H1 (cell line): ENCODE measurements at regions not wholly inside any gene's neighbourhood (a gene's known extent, or its start where the extent isn't known, plus 50 kb on each side); places are given as distances from the start of the nearest gene placed in this dataset.

Source experiments
- CTCF ChIA-PET: fragments of 300-600 bp; sonication (Branson Sonifier 250); formaldehyde crosslinking; loops from one replicate; lab custom pipeline; 2021; ENCODE audit not compliant: partially characterized antibody; lab: Charles Lee
- POLR2A ChIA-PET: fragments of 300-600 bp; sonication (Branson Sonifier 250); formaldehyde crosslinking; loops from one replicate; lab custom pipeline; 2021; ENCODE audit warnings: inconsistent platforms; ENCODE audit not compliant: partially characterized antibody; lab: Charles Lee
- DNase-seq, 2 experiments: peaks; one replicate each; pipeline versions ENCODE4 v3.0.0 to v3.0.0-alpha.2; 2010 to 2022; ENCODE audit warnings: low spot score in 2 of 2, low read depth in 1 of 2, mixed read lengths in 1 of 2
- FAIRE-seq: peaks from 2 replicates; lab custom pipeline; 2011; peaks lifted over from hg19 to GRCh38; lab: Jason Lieb, UNC
- H2AFZ ChIP-seq: 2 replicates; pipeline ENCODE4 v1.8.1; 2012; ENCODE audit warnings: low read length, inconsistent platforms
- H2AK5ac ChIP-seq: 2 replicates; pipeline ENCODE4 v1.6.1; 2013; ENCODE audit warnings: low read depth, low read length
- H2BK120ac ChIP-seq: replicated peaks from 2 replicates; pipeline ENCODE3; 2013; ENCODE audit warnings: low read depth, low read length, inconsistent platforms
- H2BK12ac ChIP-seq: 2 replicates; pipeline ENCODE4 v1.6.1; 2013; ENCODE audit warnings: low read depth, low read length
- H2BK15ac ChIP-seq: 2 replicates; pipeline ENCODE4 v1.6.1; 2013; ENCODE audit warnings: low read length
- H2BK20ac ChIP-seq: 2 replicates; pipeline ENCODE4 v1.6.1; 2013; ENCODE audit warnings: low read length
- H2BK5ac ChIP-seq: 2 replicates; pipeline ENCODE4 v1.6.1; 2013; ENCODE audit warnings: low read depth, low read length
- H3K14ac ChIP-seq: 2 replicates; pipeline ENCODE4 v1.6.1; 2013; ENCODE audit warnings: inconsistent platforms; ENCODE audit not compliant: insufficient read length
- H3K18ac ChIP-seq: 2 replicates; pipeline ENCODE4 v1.6.1; 2013; ENCODE audit warnings: low read length; ENCODE audit errors: extremely low read depth
- H3K23ac ChIP-seq: 2 replicates; pipeline ENCODE4 v1.6.1; 2013; ENCODE audit warnings: inconsistent platforms; ENCODE audit not compliant: insufficient read length
- H3K23me2 ChIP-seq: 2 replicates; pipeline ENCODE4 v1.6.1; 2013; ENCODE audit warnings: low read depth, low read length
- H3K27ac ChIP-seq: 2 replicates; pipeline ENCODE4 v1.6.1; 2011; ENCODE audit warnings: low read depth, low read length, inconsistent platforms
- H3K27me3 ChIP-seq, 4 experiments: replicated peaks in 1 of 4; 1 replicate in 1 of 4; 2 replicates in 3 of 4; pipeline versions ENCODE4 v1.6.1 to v1.8.1; 2011 to 2013; ENCODE audit warnings: low read length in 3 of 4, mild to moderate bottlenecking in 3 of 4, inconsistent platforms in 2 of 4, mixed read lengths in 2 of 4, moderate library complexity in 1 of 4; ENCODE audit not compliant: control insufficient read depth in 3 of 4, insufficient read depth in 3 of 4; ENCODE audit errors: extremely low read depth in 1 of 4
- H3K36me3 ChIP-seq, 4 experiments: 2 replicates each; pipeline versions ENCODE4 v1.6.1 to v1.8.1; 2011 to 2013; ENCODE audit warnings: mild to moderate bottlenecking in 4 of 4, low read length in 3 of 4, moderate library complexity in 2 of 4, control low read depth in 1 of 4, inconsistent platforms in 1 of 4; ENCODE audit not compliant: insufficient read depth in 4 of 4, control insufficient read depth in 2 of 4
- H3K4ac ChIP-seq: replicated peaks from 2 replicates; pipeline ENCODE3; 2013; ENCODE audit warnings: low read length, low read depth, mixed read lengths, inconsistent platforms; ENCODE audit not compliant: insufficient read length
- H3K4me1 ChIP-seq, 4 experiments: replicated peaks in 1 of 4; 1 replicate in 1 of 4; 2 replicates in 3 of 4; pipeline versions ENCODE4 v1.6.1 to v1.8.1; 2011 to 2013; ENCODE audit warnings: low read length in 3 of 4, inconsistent platforms in 2 of 4, mixed read lengths in 1 of 4; ENCODE audit not compliant: insufficient read depth in 4 of 4, control insufficient read depth in 3 of 4
- H3K4me2 ChIP-seq, 2 experiments: 2 replicates each; pipeline versions ENCODE4 v1.6.1 to v1.8.1; 2011 to 2013; ENCODE audit warnings: low read depth in 2 of 2, low read length in 2 of 2, control low read depth in 1 of 2, inconsistent platforms in 1 of 2, mild to moderate bottlenecking in 1 of 2; ENCODE audit not compliant: insufficient read depth in 1 of 2
- H3K4me3 ChIP-seq, 4 experiments: fragments of 200-600, 300-600 bp in 1 of 4; sonication (generic), shearing (Covaris generic), sonication (Bioruptor Twin) in 1 of 4; 2 replicates each; pipeline versions ENCODE4 v1.5.1 to v1.8.1; 2011 to 2016; ENCODE audit warnings: low read length in 4 of 4, low read depth in 3 of 4, control low read depth in 2 of 4, inconsistent platforms in 2 of 4, mild to moderate bottlenecking in 2 of 4, mixed read lengths in 1 of 4, moderate library complexity in 1 of 4; ENCODE audit not compliant: insufficient read depth in 2 of 4; ENCODE audit errors: extremely low read depth in 1 of 4
- H3K56ac ChIP-seq: replicated peaks from 2 replicates; pipeline ENCODE3; 2013; ENCODE audit warnings: low read depth, mild to moderate bottlenecking, mixed read lengths, low read length, inconsistent platforms; ENCODE audit not compliant: insufficient read length
- H3K79me1 ChIP-seq: 2 replicates; pipeline ENCODE4 v1.6.1; 2013; ENCODE audit warnings: low read depth, low read length, control low read depth
- H3K79me2 ChIP-seq, 2 experiments: 2 replicates each; pipeline versions ENCODE4 v1.6.1 to v1.8.1; 2012 to 2013; ENCODE audit warnings: low read length in 2 of 2, mild to moderate bottlenecking in 2 of 2, inconsistent platforms in 1 of 2; ENCODE audit not compliant: insufficient read depth in 2 of 2, control insufficient read depth in 1 of 2
- H3K9ac ChIP-seq, 4 experiments: replicated peaks in 1 of 4; 1 replicate in 1 of 4; 2 replicates in 3 of 4; pipeline versions ENCODE4 v1.6.1 to v1.8.1; 2011 to 2013; ENCODE audit warnings: low read depth in 3 of 4, low read length in 3 of 4, control low read depth in 2 of 4, mild to moderate bottlenecking in 2 of 4, moderate library complexity in 2 of 4, inconsistent platforms in 1 of 4; ENCODE audit errors: extremely low read depth in 1 of 4
- H3K9me3 ChIP-seq, 2 experiments: 2 replicates each; pipeline versions ENCODE4 v1.6.1 to v1.8.1; 2012 to 2013; ENCODE audit warnings: mild to moderate bottlenecking in 2 of 2, moderate library complexity in 2 of 2, control low read depth in 1 of 2, inconsistent platforms in 1 of 2, low read depth in 1 of 2, low read length in 1 of 2, mixed read lengths in 1 of 2; ENCODE audit not compliant: insufficient read depth in 2 of 2
- H4K20me1 ChIP-seq, 2 experiments: replicated peaks in 1 of 2; 2 replicates each; pipeline versions ENCODE3 to v1.8.1; 2011 to 2013; ENCODE audit warnings: inconsistent platforms in 2 of 2, low read length in 2 of 2, mild to moderate bottlenecking in 1 of 2; ENCODE audit not compliant: insufficient read depth in 2 of 2, control insufficient read depth in 1 of 2
- H4K5ac ChIP-seq: 2 replicates; pipeline ENCODE4 v1.6.1; 2013; ENCODE audit warnings: low read length, low read depth, mixed read lengths, inconsistent platforms; ENCODE audit not compliant: insufficient read length
- H4K8ac ChIP-seq: 2 replicates; pipeline ENCODE4 v1.8.0; 2013; ENCODE audit warnings: mild to moderate bottlenecking, moderate library complexity, low read length, inconsistent platforms; ENCODE audit not compliant: insufficient read depth; ENCODE audit errors: extremely low read depth
- H4K91ac ChIP-seq: replicated peaks from 2 replicates; pipeline ENCODE3; 2013; ENCODE audit warnings: low read length, mixed read lengths, inconsistent platforms; ENCODE audit not compliant: insufficient read length
- FOSL1 ChIP-seq: IDR thresholded peaks from 2 replicates; pipeline ENCODE4 v1.6.1; 2011; ENCODE audit warnings: mild to moderate bottlenecking, low read depth, low read length, moderate library complexity; ENCODE audit not compliant: insufficient read depth
- NRF1 ChIP-seq: IDR thresholded peaks from 2 replicates; pipeline ENCODE4 v1.6.1; 2011; ENCODE audit warnings: mild to moderate bottlenecking, low read depth, low read length, improper control_type of control experiment
- RFX5 ChIP-seq: IDR thresholded peaks from 2 replicates; pipeline ENCODE4 v1.6.1; 2011; ENCODE audit warnings: low read depth, low read length, improper control_type of control experiment, borderline replicate concordance
- SIX5 ChIP-seq: IDR thresholded peaks from 2 replicates; pipeline ENCODE4 v1.6.1; 2011; ENCODE audit warnings: mild to moderate bottlenecking, low read depth, low read length
- SP1 ChIP-seq: IDR thresholded peaks from 2 replicates; pipeline ENCODE4 v1.6.1; 2011; ENCODE audit warnings: low read depth, low read length
- SP4 ChIP-seq: IDR thresholded peaks from 2 replicates; pipeline ENCODE4 v1.6.1; 2012; ENCODE audit warnings: low read length, inconsistent platforms
- SUZ12 ChIP-seq: fragments of 200-600 bp; sonication (generic); IDR thresholded peaks from 2 replicates; pipeline ENCODE4 v1.6.1; 2012; ENCODE audit warnings: mild to moderate bottlenecking, inconsistent platforms, low read length, moderate library complexity, mixed read lengths
- WGBS, 2 experiments: shearing (Covaris generic) in 1 of 2; methylation state at CpG; one replicate each; pipeline versions ENCODE4 v1.1.6 to v1.1.7; 2013 to 2015; ENCODE audit warnings: low lambda C conversion rate in 2 of 2, mixed read lengths in 2 of 2, inconsistent platforms in 1 of 2, low coverage in 1 of 2, missing lambda C conversion rate in 1 of 2; ENCODE audit not compliant: insufficient replicate concordance in 2 of 2, insufficient coverage in 1 of 2, insufficient read length in 1 of 2; ENCODE audit errors: extremely low coverage in 1 of 2, missing lambda C conversion rate in 1 of 2; 5-methylcytosine and 5-hydroxymethylcytosine counted together
- TF ChIP-seq, protein P1 (sequence below): IDR thresholded peaks from 2 replicates; pipeline ENCODE4 v1.6.1; 2012; ENCODE audit warnings: inconsistent platforms

DNA sequence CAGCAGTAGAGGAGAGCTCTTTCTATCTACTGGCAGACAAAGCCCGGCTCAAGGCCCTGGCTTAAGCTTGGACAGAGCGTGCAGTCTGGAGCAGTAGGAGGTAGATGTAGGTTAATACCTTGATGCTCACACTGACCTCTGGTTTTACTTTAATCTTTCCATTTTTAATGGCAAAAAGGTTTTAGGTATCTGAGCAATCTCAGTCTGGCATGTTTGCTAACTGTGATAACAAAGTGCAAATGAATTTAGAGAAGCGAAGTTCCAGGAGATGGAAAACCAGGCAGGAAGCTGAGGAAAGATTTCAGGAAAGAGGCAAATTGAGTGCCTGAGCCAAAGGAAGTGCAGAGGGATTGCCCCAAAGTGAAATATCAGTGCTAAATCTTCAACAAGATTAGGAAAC is 356.6 kb downstream of the FOXO1 start:
- no peak overlapping the region for H3K4me3 ChIP-seq
- TF ChIP-seq SIX5 (no peak), SP4 (no peak), SUZ12 (no peak), SP1 (no peak), FOSL1 (no peak), RFX5 (no peak), NRF1 (no peak)
- TF ChIP-seq, protein P1, sequence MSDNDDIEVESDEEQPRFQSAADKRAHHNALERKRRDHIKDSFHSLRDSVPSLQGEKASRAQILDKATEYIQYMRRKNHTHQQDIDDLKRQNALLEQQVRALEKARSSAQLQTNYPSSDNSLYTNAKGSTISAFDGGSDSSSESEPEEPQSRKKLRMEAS = no peak

More for the DNA sequence above, 356.6 kb downstream of the FOXO1 start:
- CTCF ChIA-PET = interaction anchor here (0.6 to 0.8 kb wide), 2 partner anchors 9 to 11 kb away, joined by 3 read pairs; no protein-coding TSS in a partner anchor
- no peak overlapping the region for H2AK5ac ChIP-seq
- no peaks in the 10 kb centered on the region for H3K23me2 ChIP-seq
- no peak for FAIRE-seq
- no peak overlapping the region for H2BK20ac ChIP-seq
- H4K5ac ChIP-seq = no peak overlapping the region
- H3K36me3 ChIP-seq = no peaks in the 10 kb centered on the region; a peak in 1 of 8 replicates
- H3K9ac ChIP-seq = no peak overlapping the region
- no peak overlapping the region for H3K4me2 ChIP-seq
- no peak overlapping the region for H3K23ac ChIP-seq
- no peak overlapping the region for H2BK12ac ChIP-seq
- H4K91ac ChIP-seq = no peak overlapping the region
- H3K79me2 ChIP-seq = no peaks in the 10 kb centered on the region
- no peak overlapping the region for H3K4ac ChIP-seq
- H3K27ac ChIP-seq = no peak overlapping the region
- no peaks in the 10 kb centered on the region for H3K79me1 ChIP-seq
- H2BK120ac ChIP-seq = no peak overlapping the region
- no peaks in the 10 kb centered on the region for H4K20me1 ChIP-seq
- no peak overlapping the region for H2AFZ ChIP-seq
- no peak overlapping the region for H3K18ac ChIP-seq
- H2BK15ac ChIP-seq = no peak overlapping the region
- peaks cover 10 to 18% of the 10 kb centered on the region in 2 experiments for H3K9me3 ChIP-seq
- H4K8ac ChIP-seq = no peak overlapping the region
- POLR2A ChIA-PET = interaction anchor here (1.4 kb wide), 1 partner anchor 46 kb away, joined by 3 read pairs; no protein-coding TSS in a partner anchor
- H3K14ac ChIP-seq = no peak overlapping the region
- no peak overlapping the region for H2BK5ac ChIP-seq
- H3K4me1 ChIP-seq = no peaks in the 10 kb centered on the region
- DNase-seq = no peak
- no peak overlapping the region for H3K56ac ChIP-seq
- H3K27me3 ChIP-seq = peaks cover 0 to 1% (median 0%) of the 10 kb centered on the region in 4 experiments; a peak in 1 of 7 replicates
- 95% methylated on average over 3 of the region's 3 CpGs; no CpG with 5 or more reads in 1 of the 2 experiments for WGBS, 2 experiments
